OCI-M2 (cell line): ENCODE measurements at regions not wholly inside any gene's neighbourhood (a gene's known extent, or its start where the extent isn't known, plus 50 kb on each side); places are given as distances from the start of the nearest gene placed in this dataset.
"Not testable (repeated sequence)": the region's sequence is repeated elsewhere in the genome, so short reads cannot be mapped to it uniquely, and the experiment has no call there.

ENCODE experiments used
- DNase-seq: peaks from one replicate; lab custom pipeline; 2025; ENCODE audit not compliant: unreplicated experiment; lab: John Stamatoyannopoulos, UW

DNA sequence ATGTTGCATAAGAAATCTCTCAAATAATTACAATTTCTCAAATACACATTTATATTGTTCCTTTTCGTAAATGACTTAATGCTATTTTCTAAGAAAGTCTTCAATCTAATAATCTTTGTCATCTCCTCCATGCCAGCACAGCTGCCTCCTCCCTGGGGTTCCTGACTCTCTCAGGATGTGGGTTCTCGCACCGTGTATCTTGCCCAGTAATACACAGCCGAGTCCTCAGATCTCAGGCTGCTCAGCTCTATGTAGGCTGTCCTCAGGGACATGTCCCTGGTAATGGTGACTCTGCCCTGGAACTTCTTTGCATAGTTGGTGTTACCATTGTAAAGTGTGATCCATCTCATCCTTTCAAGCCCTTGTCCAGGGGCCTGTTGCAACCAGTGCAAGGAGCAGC lies 1177.3 kb downstream of the TMEM121 start:
- not testable (repeated sequence) for DNase-seq

DNA sequence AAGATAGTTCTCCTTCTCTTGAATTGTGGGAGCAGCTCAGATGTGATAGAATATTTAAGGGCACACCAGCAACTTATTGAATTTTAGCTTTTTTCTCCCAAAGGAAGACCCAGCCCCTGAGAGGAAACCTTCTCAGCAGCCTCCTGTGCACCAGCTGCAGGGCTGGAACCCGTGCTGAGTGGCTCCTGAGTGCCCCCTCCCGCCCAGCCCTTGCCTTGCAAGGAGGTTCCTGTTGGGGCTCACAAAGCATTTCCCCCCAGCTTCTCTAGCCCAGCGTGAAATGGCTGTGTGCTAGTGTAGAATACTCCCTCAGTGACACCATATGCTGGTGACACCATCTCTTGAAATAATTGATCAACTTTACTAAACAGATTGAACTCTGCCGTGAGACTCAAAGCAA lies 1180.1 kb downstream of the TMEM121 start:
- DNase-seq: not testable (repeated sequence)

- not testable (repeated sequence) for DNase-seq
Measured at GRCh38 chr14:106710187-106710586, 1183.8 kb downstream of the TMEM121 start.

DNA sequence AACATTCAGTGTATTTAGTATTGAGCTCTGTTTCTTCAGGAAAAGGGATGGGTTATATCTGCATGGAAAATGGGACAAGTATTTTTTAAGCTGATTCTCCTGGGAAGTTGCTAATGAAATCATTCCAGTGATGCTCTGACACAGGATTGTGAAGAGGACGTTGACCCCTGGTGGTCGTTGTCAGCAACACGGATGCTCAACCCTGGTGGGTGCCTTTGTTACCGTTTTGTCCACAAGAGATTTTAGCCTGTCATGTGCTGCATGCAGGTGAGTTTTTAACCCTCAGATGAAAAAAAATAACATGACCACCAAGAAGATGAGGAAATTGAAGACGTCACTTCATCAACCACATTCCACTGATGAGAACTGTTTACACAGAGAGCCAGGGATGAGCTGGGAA lies 1186.1 kb downstream of the TMEM121 start:
- DNase-seq: not testable (repeated sequence)

DNA sequence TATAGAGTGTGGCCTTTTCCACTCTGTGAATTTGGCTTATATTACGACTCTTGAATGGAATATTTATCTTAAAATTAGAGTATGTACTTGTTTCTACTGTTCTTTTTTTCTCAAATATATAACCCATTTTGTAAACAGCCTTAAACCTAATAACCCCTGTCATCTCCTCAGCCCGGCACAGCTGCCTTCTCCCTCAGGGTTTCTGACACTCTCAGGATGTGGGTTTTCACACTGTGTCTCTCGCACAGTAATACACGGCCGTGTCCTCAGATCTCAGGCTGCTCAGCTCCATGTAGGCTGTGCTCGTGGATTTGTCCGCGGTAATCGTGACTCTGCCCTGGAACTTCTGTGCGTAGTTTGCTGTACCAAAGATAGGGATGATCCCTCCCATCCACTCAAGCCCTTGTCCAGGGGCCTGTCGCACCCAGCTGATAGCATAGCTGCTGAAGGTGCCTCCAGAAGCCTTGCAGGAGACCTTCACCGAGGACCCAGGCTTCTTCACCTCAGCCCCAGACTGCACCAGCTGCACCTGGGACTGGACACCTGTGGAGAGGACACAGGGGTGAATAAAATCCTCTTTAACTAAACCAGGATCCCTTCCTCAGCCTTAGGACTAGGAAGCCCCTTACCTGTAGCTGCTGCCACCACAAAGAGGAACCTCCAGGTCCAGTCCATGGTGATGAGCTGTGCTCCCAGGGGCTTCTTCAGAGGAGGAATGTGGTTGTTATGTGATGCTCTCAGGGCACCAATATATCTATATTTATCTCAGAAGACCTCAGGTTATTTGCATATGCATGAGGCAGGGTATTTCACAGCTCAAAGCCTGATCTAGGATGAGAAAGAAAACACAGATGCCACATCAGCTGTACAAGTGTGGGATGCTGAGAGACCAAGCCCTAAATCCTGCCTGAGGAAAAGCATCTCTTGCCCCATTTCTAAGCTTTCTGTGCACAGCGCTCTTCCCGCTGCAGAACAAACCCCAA lies 1188.4 kb downstream of the TMEM121 start:
- not testable (repeated sequence) for DNase-seq

DNA sequence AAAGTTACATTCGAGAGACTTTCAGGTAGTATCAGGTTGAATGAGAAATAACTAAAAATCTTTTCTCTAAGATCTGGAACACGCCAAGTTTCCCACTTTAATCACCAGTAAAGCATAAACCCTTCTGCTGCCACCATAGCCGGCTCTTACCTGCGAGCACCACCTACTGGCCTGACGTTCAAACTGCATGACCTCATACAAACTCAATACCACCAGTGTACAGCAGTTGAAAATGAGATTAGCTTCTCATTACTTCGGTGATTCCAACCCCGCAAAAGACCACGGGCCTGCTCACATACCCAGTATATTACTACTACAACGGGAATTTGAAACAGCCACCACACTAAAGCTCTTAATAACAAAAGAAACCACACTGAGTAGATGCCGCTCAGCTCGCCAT lies 1191.2 kb downstream of the TMEM121 start:
- not testable (repeated sequence) for DNase-seq

GRCh38 chr14:106719880-106720279 lies 1193.5 kb downstream of the TMEM121 start:
- not testable (repeated sequence) for DNase-seq

- not testable (repeated sequence) for DNase-seq
Measured at GRCh38 chr14:106721926-106722325, 1195.5 kb downstream of the TMEM121 start.

GRCh38 chr14:106722813-106723687 lies 1196.7 kb downstream of the TMEM121 start:
- DNase-seq: not testable (repeated sequence)

- DNase-seq: not testable (repeated sequence)
Measured at GRCh38 chr14:106727962-106728361, 1201.6 kb downstream of the TMEM121 start.

- no peak for DNase-seq
Measured at GRCh38 chr14:106728611-106729010, 1202.2 kb downstream of the TMEM121 start.

DNA sequence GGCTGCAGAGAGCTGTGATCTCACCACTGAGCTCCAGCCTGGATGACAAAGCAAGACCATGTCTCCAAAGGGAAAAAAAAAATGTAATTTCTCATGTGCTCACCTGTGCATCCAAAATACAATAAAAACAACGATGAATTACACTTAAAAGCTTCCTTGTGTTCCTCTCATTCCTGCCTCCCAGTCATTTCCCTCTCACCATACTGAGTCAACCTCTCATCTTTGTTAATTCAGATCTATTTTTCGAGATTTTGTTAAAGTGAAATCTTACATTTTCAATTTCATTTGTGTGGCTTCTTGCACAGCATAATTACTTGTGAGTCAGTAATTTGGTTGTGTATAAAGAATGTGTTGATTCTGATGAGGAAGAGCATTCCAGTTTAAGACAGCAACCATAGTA lies 1203.2 kb downstream of the TMEM121 start:
- DNase-seq: no peak

GRCh38 chr14:106733771-106734170 lies 1207.4 kb downstream of the TMEM121 start:
- DNase-seq: no peak

- no peak for DNase-seq
Measured at GRCh38 chr14:106737021-106737420, 1210.6 kb downstream of the TMEM121 start.

- no peak for DNase-seq
Measured at GRCh38 chr14:106738075-106738474, 1211.7 kb downstream of the TMEM121 start.

DNA sequence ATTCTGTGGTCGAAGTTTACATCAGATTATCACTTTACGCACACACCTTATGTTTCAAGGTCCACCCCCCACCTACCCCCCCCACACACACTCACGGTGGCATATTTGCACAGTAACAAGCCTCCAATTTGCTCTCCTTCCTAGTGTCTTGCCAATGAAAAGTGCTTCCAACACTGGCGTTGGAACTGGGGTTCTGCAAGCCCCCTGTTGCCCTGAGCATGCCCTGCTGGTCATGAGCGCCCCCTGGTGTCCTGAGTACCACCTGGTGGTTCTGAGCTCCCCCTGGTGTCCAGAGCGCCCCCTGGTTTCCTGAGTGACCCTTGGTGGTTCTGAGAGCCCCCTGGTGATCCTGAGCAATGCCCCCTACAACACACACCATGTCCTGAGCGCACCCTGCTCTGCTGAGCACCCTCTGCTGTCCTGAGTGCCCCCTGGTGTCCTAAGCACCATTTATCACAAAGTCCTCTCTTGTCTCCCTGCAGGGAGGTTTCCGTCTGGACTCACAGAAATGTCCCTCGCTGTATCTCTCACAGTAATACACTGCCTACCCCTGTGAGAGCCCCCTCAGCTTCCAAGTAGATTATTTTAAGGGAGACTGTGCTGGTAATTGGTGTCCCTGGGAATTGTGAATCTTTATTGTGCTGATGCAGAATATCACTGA lies 1212.3 kb downstream of the TMEM121 start:
- not testable (repeated sequence) for DNase-seq

DNA sequence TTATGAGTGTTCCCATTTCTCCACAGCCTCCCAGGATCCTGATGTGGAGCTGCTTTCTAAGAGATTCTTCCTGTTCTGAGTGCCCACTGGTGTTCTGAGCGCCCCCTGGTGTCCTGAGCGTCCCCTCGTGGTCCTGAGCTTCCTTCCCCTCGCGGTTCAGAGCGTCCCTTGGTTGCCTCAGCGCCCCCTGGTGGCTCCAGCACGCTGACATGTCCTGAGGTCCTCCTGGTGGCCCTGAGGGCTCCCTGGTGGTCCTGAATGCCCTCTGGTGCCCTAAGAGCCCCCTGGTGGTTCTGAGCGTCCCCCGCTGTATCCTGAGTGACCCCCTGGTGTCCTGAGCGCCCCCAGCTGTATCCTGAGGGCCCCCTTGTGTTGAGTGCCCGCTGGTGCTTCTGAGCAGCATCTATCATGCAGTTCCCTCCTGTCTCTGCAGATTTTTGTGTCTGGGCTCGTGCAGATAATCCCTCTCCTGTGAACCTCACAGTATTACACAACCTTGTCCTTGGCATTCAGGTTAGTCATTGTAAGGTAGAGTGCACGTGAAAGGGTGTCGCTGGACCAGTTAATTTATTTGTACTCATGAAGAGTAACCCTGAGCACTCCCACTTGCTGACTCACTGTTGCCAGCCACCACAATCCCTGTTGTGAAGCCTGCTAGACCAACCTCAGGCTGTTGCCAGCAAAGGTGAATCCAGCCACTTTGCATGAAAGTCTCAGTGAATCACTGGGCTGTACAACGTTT lies 1214.9 kb downstream of the TMEM121 start:
- DNase-seq: not testable (repeated sequence)

- DNase-seq: not testable (repeated sequence)
Measured at GRCh38 chr14:106745016-106745767, 1218.8 kb downstream of the TMEM121 start.

DNA sequence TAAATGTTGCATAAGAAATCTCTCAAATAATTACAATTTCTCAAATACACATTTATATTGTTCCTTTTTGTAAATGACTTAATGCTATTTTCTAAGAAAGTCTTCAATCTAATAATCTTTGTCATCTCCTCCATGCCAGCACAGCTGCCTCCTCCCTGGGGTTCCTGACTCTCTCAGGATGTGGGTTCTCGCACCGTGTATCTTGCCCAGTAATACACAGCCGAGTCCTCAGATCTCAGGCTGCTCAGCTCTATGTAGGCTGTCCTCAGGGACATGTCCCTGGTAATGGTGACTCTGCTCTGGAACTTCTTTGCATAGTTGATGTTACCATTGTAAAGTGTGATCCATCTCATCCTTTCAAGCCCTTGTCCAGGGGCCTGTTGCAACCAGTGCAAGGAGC lies 1223.7 kb downstream of the TMEM121 start:
- DNase-seq: not testable (repeated sequence)
